B cell (primary cell): ENCODE measurements at regions not wholly inside any gene's neighbourhood (a gene's known extent, or its start where the extent isn't known, plus 50 kb on each side); places are given as distances from the start of the nearest gene placed in this dataset.

ENCODE experiments used
- ATAC-seq: fragments of 200-7000 bp; cut with Tn5 transposase; one replicate; pipeline ENCODE4 v1.10.0; 2021; ENCODE audit warnings: low read depth, mild to moderate bottlenecking, moderate number of reproducible peaks, moderate library complexity
- CTCF ChIA-PET: fragments of 350-600 bp; sonication (Branson Sonifier 250); formaldehyde crosslinking; loops from one replicate; lab custom pipeline; 2021; ENCODE audit warnings: antibody characterized with exemption, inconsistent platforms; lab: Charles Lee
- POLR2A ChIA-PET: fragments of 350-600 bp; sonication (Branson Sonifier 250); formaldehyde crosslinking; loops from one replicate; lab custom pipeline; 2021; ENCODE audit warnings: antibody characterized with exemption; lab: Charles Lee
- DNase-seq: peaks from one replicate; pipeline ENCODE4 v3.0.0; 2013
- H2AFZ ChIP-seq: 2 replicates; pipeline ENCODE4 v1.6.1; 2012; ENCODE audit warnings: mild to moderate bottlenecking, low read depth, low read length; ENCODE audit not compliant: insufficient read depth, poor library complexity, severe bottlenecking
- H3K27ac ChIP-seq, 2 donors: 1 replicate in 1 of 2; 2 replicates in 1 of 2; pipeline ENCODE4 v1.5.1; 2012 to 2013; ENCODE audit warnings: low read length in 2 of 2, mild to moderate bottlenecking in 2 of 2, moderate library complexity in 1 of 2
- H3K27me3 ChIP-seq, 4 experiments: fragments of 200-600 bp in 1 of 4; sonication (generic) in 1 of 4; replicated peaks in 1 of 4; 1 replicate in 2 of 4; 2 replicates in 2 of 4; pipeline versions ENCODE4 v1.6.1 to v1.7.0; 2013 to 2016; ENCODE audit warnings: low read length in 3 of 4, mild to moderate bottlenecking in 2 of 4, mixed read lengths in 1 of 4, moderate library complexity in 1 of 4; ENCODE audit not compliant: insufficient read depth in 4 of 4, control insufficient read depth in 3 of 4; ENCODE audit errors: control extremely low read depth in 1 of 4
- H3K36me3 ChIP-seq, 2 experiments: replicated peaks in 1 of 2; 1 replicate in 1 of 2; 2 replicates in 1 of 2; pipeline versions ENCODE4 v1.6.1 to v1.7.1; 2013; ENCODE audit warnings: low read length in 1 of 2; ENCODE audit not compliant: insufficient read depth in 2 of 2, control insufficient read depth in 1 of 2; ENCODE audit errors: control extremely low read depth in 1 of 2, extremely low read depth in 1 of 2
- H3K4me1 ChIP-seq, 2 donors: fragments of 200-600 bp in 1 of 2; sonication (generic) in 1 of 2; 1 replicate in 1 of 2; 2 replicates in 1 of 2; pipeline versions ENCODE4 v1.5.1 to v1.6.1; 2013 to 2017; ENCODE audit warnings: low read length in 2 of 2; ENCODE audit not compliant: control insufficient read depth in 2 of 2, insufficient read depth in 2 of 2
- H3K4me2 ChIP-seq: replicated peaks from 2 replicates; pipeline ENCODE3; 2012; ENCODE audit warnings: mild to moderate bottlenecking, low read depth, low read length; ENCODE audit not compliant: poor library complexity, severe bottlenecking
- H3K4me3 ChIP-seq, 5 experiments: fragments of 200-600 bp in 1 of 5; sonication (generic) in 1 of 5; 1 replicate in 3 of 5; 2 replicates in 2 of 5; pipeline versions ENCODE4 v1.5.1 to v1.7.0; 2011 to 2016; ENCODE audit warnings: low read length in 4 of 5, mild to moderate bottlenecking in 4 of 5, low read depth in 2 of 5, control low read depth in 1 of 5, moderate library complexity in 1 of 5; ENCODE audit not compliant: insufficient read depth in 1 of 5; ENCODE audit errors: control extremely low read depth in 1 of 5, extremely low read depth in 1 of 5
- H3K79me2 ChIP-seq: fragments of 200-600 bp; sonication (generic); one replicate; pipeline ENCODE4 v1.6.0; 2016; ENCODE audit warnings: low read length; ENCODE audit not compliant: control insufficient read depth, insufficient read depth
- H3K9ac ChIP-seq: fragments of 200-600 bp; sonication (generic); 2 replicates; pipeline ENCODE4 v1.6.1; 2017; ENCODE audit warnings: mild to moderate bottlenecking, low read length, moderate library complexity
- H3K9me3 ChIP-seq, 3 donors: one replicate each; pipeline versions ENCODE4 v1.6.1 to v1.7.1; 2013; ENCODE audit warnings: low read length in 2 of 3; ENCODE audit not compliant: control insufficient read depth in 2 of 3, insufficient read depth in 1 of 3; ENCODE audit errors: control extremely low read depth in 1 of 3
- H4K20me1 ChIP-seq: 2 replicates; pipeline ENCODE4 v1.6.0; 2012; ENCODE audit warnings: mild to moderate bottlenecking, low read length; ENCODE audit not compliant: insufficient read depth, control insufficient read depth, poor library complexity, severe bottlenecking
- H3K27ac Mint-ChIP-seq: one replicate; pipeline ENCODE4 v1.8.0; 2021; ENCODE audit warnings: mixed read lengths
- H3K27me3 Mint-ChIP-seq: one replicate; pipeline ENCODE4 v1.8.0; 2021; ENCODE audit warnings: mixed read lengths
- H3K4me1 Mint-ChIP-seq: one replicate; pipeline ENCODE4 v1.8.0; 2021; ENCODE audit warnings: mixed read lengths
- H3K4me3 Mint-ChIP-seq: one replicate; pipeline ENCODE4 v1.8.0; 2021; ENCODE audit warnings: mixed read lengths
- H3K9me3 Mint-ChIP-seq: one replicate; pipeline ENCODE4 v1.8.0; 2022; ENCODE audit warnings: mixed read lengths; ENCODE audit not compliant: insufficient read depth
- CTCF ChIP-seq: fragments of 200-600 bp; IDR thresholded peaks from one replicate; pipeline ENCODE4 v1.8.0; 2022; ENCODE audit warnings: antibody characterized with exemption, mild to moderate bottlenecking
- EZH2 ChIP-seq: IDR thresholded peaks from 2 replicates; pipeline ENCODE4 v1.6.1; 2012; ENCODE audit warnings: borderline replicate concordance, low read depth, mild to moderate bottlenecking, moderate library complexity, low read length; ENCODE audit not compliant: insufficient read depth, poor library complexity, severe bottlenecking
- WGBS: methylation state at CpG from one replicate; pipeline ENCODE4 v1.1.5; 2013; ENCODE audit warnings: missing lambda C conversion rate; ENCODE audit not compliant: insufficient coverage; 5-methylcytosine and 5-hydroxymethylcytosine counted together
- intact Hi-C: fragments of 100-400 bp; cut with micrococcal nuclease; formaldehyde crosslinking; loops from one replicate; pipeline ENCODE4 v1.10.0; 2022

GRCh38 chr5:31007672-31008071 is 185.8 kb upstream of the CDH6 start:
- no peak for DNase-seq
- intact Hi-C loops, result no loop called here
- H3K9me3 ChIP-seq, result peaks cover 0 to 4% (median 0%) of the 10 kb centered on the region in 3 donors
- no peak overlapping the region for H3K4me3 Mint-ChIP-seq
- ChIA-PET POLR2A (no interaction called here), CTCF (no interaction called here)
- WGBS, result 95% methylated on average over 4 of the region's 4 CpGs
- H3K27me3 ChIP-seq, result no peaks in the 10 kb centered on the region
- H3K4me3 ChIP-seq, result no peak overlapping the region
- no peak for ATAC-seq
- H3K36me3 ChIP-seq, result no peaks in the 10 kb centered on the region
- no peaks in the 10 kb centered on the region for H3K27me3 Mint-ChIP-seq
- H4K20me1 ChIP-seq, result no peaks in the 10 kb centered on the region
- no peaks in the 10 kb centered on the region for H3K4me1 ChIP-seq
- no peak overlapping the region for H3K27ac ChIP-seq
- no peaks in the 10 kb centered on the region for H3K4me1 Mint-ChIP-seq
- no peak overlapping the region for H3K9ac ChIP-seq
- no peak overlapping the region for H3K4me2 ChIP-seq
- peaks cover 7% of the 10 kb centered on the region for H3K9me3 Mint-ChIP-seq
- no peak overlapping the region for H2AFZ ChIP-seq
- TF ChIP-seq EZH2 (no peak), CTCF (no peak)
- no peaks in the 10 kb centered on the region for H3K79me2 ChIP-seq
- no peak overlapping the region for H3K27ac Mint-ChIP-seq

GRCh38 chr5:31000287-31000686 is 193.2 kb upstream of the CDH6 start:
- POLR2A ChIA-PET, result no interaction called here
- Mint-ChIP-seq H3K9me3 (peaks cover 7% of the 10 kb centered on the region), H3K4me3 (no peak overlapping the region), H3K4me1 (no peaks in the 10 kb centered on the region), H3K27ac (no peak overlapping the region), H3K27me3 (no peaks in the 10 kb centered on the region)
- intact Hi-C loops, result no loop called here
- DNase-seq, result no peak
- no peaks in the 10 kb centered on the region for H3K4me1 ChIP-seq
- H3K36me3 ChIP-seq, result no peaks in the 10 kb centered on the region
- WGBS, result no CpG with 5 or more reads among the region's 3 CpGs
- no peaks in the 10 kb centered on the region for H3K27me3 ChIP-seq
- H3K27ac ChIP-seq, result no peak overlapping the region
- H2AFZ ChIP-seq, result no peak overlapping the region
- H3K79me2 ChIP-seq, result no peaks in the 10 kb centered on the region
- H3K9me3 ChIP-seq, result no peaks in the 10 kb centered on the region
- TF ChIP-seq CTCF, result no peak
- TF ChIP-seq EZH2, result no peak
- no peak for ATAC-seq
- H3K9ac ChIP-seq, result no peak overlapping the region
- no peak overlapping the region for H3K4me3 ChIP-seq
- H4K20me1 ChIP-seq, result no peaks in the 10 kb centered on the region
- no peak overlapping the region for H3K4me2 ChIP-seq
- CTCF ChIA-PET, result no interaction called here
